ENCODE measurements at regions not wholly inside any gene's neighbourhood (a gene's known extent, or its start where the extent isn't known, plus 50 kb on each side); places are given as distances from the start of the nearest gene placed in this dataset.

DNA sequence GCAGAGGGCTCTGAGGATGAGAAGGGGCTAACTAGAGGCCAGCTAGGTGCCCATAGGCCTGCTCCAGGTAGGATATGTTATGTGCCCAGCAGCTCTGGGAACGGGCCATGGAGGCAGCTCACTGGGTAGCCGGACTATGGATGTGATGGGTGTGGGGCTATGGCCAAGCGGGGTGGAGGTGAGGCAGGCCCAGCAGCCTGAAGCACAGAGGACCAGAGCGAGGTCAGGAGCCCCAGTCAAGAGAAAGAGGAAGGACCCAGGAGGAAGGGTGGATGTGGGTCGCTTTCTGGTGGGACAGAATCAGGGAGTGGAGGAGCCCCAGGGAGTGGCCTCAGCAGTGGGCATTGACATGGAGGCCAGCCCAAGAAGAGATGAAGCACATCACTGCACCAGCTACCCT is 117.9 kb upstream of the MLN start:
- no peak for DNase-seq

DNA sequence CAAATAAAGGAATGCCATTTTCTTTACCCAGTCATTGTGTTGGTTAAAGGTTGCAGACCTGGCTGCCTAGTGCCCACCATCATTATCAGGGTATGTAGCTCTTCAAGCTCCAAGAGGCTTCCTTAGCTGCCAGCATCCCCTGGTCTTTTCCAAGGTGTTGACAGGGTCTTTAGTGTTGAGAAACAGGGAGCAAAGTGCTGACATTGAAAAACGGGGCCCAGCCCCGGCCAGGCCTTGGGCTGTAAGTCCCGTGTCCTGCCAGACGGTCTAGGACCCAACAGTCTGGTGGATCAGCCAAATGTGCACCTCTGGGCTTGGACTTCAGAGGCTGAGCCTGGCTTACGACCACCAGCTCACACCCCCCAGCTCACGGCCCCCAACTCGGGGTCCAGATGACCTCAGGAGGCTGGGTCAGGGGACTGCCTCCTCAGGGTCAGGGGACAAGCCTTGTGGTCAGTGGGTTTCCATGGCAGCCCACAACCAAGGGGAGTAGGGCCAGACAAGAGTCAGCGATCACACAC is 114.4 kb upstream of the MLN start:
- no peak for DNase-seq

DNA sequence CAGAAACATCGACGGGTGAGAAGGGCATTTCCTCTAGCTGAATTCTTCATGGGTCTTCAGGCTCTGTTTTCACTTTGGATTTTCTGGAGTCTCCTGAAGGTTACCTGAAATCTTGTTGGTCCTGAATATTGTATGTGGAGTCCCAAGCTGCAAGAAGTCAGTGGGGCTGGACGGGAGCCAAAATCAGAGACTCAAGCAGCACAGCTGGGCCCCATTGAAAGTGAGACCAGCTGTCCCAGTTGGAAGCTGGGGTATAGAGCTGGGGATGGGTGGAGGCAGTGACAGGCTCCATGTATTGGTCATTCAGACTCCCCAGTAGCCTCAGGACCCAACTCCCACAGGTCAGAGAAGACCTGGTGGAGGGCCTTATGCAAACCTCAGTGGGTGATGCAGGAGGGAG is 111.3 kb upstream of the MLN start:
- no peak for DNase-seq

DNA sequence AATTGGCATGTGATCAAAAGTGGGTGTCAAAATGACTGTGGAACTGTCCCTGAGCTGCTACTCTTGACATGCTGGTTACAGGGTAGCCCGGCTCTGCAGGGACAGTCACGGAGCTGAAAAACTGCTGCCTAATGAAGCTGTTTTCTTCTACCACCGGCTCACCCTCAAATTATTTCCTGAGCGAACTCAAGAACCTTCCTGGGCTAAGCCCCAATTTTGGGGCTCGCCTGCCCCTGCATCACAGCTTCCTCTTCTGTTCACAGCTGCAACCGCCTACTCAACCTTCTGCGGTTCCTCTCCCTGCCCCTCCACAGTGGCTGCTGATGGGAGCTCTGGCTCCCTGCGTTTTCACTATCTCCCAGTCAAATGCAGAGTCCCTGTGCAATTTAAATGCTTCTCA is 110.8 kb upstream of the MLN start:
- peak; percentile 13 for DNase-seq

DNA sequence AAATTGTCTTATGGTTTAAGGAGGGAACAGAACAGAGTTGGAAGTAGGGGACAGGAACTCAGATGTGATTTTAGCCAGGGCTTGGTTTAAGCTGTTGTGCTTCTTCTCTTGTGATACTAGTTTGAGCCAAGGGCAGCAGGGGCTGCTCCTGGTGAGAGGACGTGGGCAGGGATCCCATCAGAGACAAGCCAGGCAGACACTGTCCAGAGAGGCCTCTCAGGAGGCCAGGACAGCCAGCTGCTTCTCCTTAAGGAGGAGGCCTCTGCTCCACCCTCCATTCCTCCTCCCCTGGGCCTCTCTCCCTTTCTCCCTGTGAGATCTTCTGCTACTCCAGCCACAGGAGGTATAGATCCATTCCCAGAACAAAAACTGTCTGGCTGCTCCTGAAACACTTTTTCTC is 108.4 kb upstream of the MLN start:
- no peak for DNase-seq

DNA sequence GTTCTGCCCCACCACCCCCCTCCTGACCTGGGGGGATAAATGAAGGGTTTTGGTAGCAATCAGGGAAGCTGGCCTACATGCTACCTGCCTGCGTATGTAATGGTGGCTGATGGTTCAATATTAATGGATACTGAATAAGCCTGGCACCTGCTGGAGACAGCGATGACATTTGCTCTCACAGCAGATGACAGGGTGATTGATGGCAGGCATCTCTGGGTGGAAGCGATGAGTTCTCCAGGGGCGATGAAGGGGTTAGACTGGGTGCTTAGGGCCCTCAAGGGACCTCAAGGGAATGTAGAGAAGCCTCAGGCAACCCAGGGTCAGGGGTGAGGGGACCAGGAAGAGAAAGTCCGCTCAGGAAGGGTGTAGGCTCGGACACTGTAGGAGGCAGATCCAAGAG is 107.7 kb upstream of the MLN start:
- no peak for DNase-seq

DNA sequence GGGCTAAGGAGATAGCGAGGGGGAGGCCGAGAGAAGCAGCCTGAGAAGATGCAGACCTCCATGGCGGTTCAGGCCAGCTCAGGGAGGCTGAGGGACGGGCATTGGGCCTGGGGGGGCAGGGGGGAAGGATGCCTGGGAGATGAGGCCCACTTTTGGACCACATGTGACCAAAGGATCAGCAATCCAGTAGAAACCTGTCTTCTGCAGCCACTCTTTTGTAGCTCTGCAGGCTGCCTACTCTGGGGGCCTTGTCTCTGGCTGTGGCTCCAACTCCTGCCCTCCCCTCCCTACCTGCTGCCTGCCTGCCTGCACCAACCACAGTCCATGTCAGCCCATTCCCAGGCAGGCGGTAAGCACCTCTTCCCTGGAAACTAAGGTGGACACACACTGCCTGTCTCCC is 106.8 kb upstream of the MLN start:
- DNase-seq, result no peak

DNA sequence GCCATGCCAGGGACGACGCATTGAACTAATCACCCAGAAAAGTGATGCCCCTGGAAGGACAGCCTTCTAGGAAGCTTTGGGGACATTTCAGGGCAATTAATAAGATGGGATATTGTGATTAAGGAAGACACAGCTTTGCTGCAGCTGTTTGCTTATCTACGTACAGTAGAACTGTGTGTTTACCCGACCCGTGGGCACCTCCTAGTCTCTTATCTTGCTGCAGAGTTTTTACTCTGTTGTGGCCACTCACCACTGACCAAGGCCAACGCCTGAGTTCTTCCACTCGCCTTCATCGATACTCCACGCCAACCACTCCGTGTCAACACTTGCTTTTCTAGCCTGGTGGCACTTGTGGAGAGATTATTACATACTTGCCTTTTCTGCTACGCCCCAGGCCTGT is 105.9 kb upstream of the MLN start:
- no peak for DNase-seq

DNA sequence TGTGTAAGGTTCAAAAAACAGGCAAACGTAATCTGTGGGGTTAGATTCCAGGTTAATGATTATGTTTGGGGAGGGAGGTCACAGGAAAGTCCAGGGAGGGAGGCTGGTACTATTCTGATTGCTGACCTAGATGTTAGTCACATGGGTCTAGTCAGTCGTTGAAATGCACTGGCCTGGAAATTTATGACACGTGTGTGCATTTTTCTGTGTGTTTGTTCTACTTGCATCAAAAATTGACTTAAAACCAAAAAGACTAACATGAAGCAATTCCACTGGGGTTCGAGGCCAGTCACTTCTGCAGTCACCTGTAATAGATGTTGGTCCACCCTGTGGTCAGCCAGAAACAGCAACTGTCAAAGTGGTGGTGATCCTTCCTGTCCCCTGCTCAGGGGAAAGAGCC is 104.2 kb upstream of the MLN start:
- no peak for DNase-seq

DNA sequence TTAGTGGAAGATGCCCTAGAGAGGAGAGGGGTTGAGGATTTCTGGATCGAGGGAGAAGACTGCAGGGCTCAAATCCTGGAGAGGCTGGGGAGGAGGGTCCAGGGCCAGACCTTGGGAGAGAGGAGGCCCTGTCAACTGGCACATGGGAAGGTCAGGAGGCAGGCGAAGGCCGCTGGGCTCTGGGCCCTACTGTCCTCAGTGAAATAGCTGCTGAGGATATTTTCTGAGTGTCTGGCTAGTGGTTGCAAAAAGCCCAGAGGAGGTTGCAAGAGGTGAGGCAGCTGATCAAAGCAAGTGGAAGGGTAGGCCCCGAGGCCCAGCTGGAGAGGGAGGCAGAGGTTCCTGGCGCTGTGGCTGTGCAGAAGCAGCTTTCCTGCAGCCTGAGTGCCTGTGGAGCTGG is 103.4 kb upstream of the MLN start:
- no peak for DNase-seq

DNA sequence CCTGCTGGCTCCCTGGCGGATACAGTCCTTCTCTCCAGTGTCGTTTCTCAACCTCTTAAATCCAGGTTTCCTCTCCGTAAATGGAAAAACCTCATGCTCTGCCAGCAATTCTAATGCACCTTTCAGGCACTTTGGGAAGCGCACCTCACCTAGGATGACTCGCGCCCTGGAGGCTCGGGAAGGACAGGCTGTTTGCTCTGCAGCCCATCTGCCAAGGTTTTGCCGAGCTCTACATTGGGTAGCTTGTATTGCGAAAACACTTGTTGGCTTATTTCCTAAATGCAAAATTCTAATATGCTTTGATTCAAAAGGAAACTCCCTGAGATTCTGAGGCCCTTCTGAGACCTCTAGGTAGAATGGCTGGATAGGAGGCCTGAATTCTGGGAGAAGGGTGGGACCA is 102.6 kb upstream of the MLN start:
- no peak for DNase-seq

DNA sequence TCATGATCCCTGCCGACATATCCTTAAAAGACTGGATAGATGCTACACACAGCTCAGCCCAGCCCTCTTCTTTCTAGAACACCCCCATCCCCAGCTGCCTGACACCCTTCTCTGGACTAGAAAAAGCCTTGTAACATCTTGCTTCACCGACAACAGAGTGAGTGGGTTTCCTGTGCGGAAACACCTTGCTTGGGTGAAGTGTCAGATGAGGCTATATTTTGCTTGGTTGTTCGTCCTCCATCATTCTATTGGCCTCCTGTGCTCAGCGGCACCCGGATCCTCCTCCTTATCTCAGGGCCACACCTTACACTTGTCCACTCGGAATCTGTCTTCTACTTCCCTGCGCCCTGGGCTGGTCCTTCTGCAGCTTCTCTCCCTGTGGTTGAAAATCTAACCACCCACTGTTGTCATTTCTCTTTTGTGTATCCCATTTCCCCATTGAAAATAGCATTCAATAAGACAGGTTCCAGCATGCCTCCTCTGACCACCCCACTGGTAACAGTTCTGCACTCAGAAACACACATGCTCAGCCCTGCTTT is 101.3 kb upstream of the MLN start:
- DNase-seq, result peak; percentile 80

DNA sequence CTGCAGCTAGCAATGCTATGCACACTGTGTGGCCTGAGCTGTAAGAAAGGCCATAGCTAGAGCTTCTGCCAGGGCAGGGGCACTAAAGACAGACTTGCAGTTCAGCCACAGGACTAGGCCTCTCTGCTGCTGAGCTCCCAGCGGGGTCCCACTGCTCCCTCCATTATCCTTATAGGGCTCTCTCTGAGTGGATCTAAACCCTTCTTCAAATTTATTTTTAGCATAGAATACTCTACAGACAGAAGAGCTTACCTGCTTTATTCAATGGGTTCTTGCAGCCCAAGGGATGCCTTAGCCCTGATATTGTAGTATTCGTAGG is 100.9 kb upstream of the MLN start:
- no peak for DNase-seq

DNA sequence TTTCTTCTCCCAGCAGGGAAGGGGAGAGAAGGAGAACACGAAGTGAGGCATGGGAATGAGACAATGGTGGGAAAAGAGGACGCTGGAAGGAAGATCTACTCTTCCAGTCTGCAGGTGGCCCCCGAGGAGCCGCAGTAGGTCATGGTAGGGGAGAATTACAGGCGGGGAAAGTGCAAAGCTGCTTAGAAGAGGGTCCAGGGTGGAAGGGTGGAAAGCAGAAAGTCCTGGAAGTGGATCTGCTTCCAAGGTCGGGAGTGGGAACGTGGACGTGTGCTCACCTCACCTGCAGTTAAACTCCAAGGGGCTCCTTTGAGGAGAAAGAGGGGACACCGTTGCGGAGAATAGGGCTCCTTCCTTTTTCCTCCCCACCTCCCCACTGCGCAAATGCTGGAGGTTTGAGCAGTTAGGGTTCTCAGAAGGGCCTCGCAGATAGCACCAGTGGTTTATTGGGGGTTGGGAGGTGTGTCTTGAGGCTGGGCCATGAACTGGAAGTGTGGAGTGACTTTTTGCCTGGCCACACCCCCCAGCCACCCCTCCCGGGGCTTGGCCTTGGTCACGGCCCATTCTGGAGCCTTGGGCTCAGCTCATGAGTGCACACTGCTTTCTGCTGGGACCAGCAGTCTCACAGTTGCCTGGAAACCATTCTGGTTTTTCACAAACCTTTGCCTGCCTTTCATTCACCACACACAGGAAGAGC is 100.4 kb upstream of the MLN start:
- peak; percentile 27 for DNase-seq

DNA sequence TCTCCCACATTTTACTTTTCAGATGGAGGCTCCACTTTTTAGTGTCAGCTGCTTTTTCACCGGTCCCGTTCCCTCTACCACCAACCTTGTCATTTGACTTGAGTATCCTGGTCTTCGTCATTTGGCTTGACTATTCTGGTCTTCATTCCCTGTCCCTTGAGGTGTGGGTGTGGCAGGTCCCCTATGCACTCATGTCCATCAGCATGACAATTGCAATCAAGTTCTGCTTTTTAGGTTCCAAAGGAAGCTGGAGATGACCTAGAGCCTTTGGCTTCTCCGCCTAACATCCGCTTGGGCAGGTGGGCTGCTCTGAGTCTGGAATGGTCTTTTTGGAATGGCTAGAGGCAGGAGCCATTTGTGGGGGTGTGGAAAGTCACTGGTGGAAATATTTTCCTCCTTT is 99.8 kb upstream of the MLN start:
- no peak for DNase-seq

DNA sequence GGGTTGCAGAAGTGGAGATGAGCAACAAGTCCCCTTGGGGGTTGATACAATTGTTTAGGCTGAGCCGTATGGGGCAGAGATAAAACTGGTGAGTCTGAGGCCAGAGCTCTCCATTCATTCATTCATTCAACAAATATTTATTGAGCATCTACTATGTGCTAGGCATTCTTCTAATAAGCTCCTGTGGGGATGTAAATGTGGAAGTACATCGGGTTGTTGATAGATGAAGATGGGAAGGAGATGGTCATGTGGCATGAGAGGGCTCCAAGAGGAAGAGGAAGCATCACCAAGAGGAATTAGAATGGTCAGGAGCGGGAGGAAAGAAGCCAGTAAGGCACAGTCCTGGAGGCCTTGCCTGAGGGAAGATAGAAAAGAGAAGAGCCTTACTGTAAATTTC is 98.7 kb upstream of the MLN start:
- no peak for DNase-seq

DNA sequence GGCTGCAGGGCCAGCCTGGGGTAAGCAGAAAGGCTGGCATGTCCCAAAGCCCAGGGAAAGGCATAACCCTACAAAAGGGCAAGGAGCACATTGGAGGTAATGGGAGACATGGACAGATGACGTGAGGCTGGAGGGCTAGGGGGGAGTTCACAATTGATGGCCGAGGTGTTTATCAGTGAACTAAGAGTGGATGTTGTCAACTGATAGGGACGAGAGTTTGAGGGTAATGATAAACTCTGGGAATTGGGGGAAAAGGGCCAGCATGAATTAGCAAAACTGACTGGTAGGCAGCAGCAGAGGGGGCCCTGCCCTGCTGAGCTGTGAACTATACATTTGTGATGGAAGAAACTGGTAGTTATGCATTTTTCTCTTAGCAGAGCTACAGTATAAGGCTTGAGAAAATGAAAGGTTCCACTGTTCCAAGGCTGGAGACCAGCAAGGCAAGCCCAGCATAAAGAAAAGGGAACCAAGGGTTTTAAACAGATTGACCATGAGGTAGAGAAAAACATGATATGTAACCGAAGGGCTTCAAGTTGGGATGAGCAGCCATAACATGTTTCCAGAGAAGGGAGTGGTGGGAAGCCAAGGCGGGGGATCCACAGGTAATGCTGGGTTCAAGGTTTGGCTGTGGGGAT is 98.1 kb upstream of the MLN start:
- DNase-seq, result no peak

DNA sequence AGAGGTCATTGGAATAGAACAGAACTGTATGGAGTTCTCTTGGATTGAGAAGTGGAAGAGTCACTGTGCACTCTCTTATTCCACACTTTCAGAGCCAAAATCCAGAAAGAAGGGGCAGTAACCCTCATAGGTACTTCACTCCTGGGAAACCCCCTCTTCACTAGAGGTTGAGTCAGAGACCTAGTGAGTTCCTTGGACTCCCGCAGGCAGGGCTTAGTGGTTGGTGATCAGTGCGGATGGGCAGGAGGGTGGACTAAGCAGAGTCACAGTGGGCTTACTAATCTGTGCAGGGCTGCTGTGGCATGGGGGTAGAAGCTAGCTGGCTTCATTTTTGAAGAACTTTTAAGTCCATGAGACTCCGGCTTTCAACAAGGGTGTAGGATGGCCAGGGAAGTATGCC is 95.0 kb upstream of the MLN start:
- no peak for DNase-seq

DNA sequence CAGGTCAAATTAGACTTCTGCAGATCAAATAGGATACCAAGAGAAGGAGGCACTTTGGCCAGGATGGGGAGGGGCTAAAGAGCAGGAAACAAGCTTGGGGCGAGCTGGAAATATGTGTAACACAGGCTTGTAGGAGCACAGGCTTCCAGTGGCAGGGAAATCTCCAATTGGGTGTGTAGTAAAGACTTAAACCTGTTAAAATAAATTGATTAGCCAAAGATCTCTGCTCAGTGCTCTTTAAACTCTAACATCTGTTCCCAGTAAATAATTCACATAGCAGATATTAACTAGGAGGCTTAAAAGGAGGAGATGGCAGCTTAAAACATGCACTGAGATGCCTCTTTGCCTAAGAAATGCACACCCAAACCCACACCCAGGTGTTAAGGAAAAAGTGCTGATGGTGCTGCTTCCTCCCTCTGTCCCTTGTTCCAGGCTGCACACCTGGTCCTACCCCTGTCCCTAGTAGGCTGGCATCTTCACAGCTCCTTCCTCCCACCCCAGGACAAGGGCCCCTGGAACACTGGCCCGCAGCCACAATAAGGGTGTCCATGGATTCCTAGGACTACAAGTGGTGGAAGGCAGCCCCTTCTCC is 93.5 kb upstream of the MLN start:
- no peak for DNase-seq

DNA sequence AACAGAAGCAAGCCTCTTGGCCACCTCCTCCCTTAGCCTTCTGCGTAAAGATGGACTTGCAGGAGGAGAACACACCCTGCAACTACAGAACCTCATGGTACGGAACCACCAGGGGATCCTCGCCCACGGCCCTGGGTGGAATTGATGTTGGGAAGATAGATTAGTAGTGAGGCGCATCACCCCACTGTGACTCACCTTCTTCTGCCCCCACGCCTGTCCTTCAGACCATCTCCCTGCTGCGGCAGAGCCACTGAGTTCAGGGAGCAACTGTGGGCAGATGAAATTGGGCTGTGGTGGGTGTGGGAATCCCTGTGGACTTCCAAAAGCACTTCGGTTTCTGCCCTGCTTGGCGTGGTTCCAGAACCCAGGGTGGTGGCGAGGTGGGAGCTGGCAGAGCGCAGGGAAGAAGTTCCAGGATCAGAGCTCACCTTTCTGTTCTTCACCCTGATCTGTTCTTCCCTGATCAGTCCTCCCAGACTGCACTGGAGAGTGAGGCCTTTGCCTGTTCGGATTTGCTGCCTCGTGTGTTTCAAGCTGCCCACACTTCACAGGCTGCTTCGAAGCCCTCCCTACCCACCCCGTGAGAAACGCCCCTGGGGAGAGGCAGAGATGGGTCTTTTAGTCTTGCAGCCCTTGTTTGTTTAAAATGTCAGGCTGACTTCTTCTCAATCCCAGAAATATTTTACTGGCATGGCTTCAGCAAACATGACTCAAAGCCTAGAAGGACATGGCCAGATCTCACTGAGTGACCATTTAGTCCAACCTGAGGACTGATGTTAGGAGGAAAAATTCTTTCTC is 92.8 kb upstream of the MLN start:
- no peak for DNase-seq

DNA sequence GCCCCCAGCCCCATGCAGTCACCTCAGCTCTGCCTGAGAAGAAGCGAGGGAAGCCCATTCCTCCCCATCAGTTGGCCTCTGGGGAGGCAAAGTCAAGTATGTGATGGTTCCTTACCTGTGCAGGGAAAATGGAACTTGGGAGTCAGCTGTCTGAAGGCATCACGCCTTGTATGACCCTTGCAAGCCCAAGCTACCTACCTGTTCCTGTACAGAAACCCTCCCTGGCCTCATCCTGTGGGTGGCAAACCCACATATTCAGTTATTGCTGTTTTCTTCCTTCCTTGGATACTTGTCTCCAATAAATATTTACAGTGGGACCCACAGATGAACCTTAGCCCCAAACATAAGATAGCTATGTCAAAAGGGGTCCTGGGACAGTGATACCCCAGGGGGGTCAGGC is 92.2 kb upstream of the MLN start:
- DNase-seq, result no peak

DNA sequence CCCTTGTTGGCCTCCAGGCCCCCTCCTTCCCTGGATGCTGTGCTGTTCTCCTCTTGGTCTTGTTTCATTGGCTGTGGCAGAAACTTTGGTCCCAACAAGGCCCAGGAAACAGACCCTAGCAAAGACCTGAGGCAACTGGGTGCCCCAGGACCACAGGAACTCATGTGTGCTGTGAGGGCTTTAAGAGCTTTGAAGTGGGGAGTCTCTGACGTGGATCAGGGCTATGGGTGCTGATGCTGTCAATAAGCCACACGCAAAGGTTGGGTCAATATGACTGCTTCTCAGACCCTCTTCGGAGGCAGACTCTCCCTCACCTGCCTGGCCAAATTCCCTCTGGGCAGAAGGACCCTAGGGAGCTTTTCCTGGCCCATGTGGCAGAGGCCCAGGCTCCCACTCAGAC is 91.5 kb upstream of the MLN start:
- no peak for DNase-seq

DNA sequence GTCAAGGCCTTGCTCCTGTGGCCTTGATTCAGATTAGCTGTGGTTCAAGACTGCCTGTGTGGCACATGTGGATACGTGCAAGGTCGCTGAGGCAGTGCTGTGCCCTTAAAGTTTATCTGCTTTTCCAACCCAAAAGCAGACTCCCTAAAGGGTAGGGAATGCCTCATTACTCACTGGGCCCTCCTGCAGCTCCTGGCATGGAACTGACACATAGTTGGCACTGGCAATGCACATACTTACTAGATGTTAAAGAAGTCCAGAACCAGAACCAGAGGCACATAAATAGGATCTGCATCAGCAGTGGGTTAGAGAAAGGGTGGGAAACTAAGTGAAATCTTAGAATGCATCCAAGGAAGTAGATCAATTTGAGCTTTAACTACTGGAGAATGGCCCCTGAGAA is 90.6 kb upstream of the MLN start:
- no peak for DNase-seq
